Cardiac muscle cell (in vitro differentiated cells and primary cell): ENCODE measurements at regions not wholly inside any gene's neighbourhood (a gene's known extent, or its start where the extent isn't known, plus 50 kb on each side); places are given as distances from the start of the nearest gene placed in this dataset.

ENCODE experiments used
- DNase-seq, 2 donors: peaks; one replicate each; pipeline versions ENCODE4 v3.0.0 to v3.0.0-alpha.2; 2010 to 2017; ENCODE audit warnings: low read depth in 1 of 2, low spot score in 1 of 2
- H3K27ac ChIP-seq: fragments of 200-600 bp; sonication (generic); 2 replicates; pipeline ENCODE4 v1.5.1; 2016
- H3K27me3 ChIP-seq: fragments of 200-600 bp; sonication (generic); 2 replicates; pipeline ENCODE4 v1.6.0; 2016; ENCODE audit warnings: control low read depth
- H3K36me3 ChIP-seq: fragments of 200-600 bp; sonication (generic); 2 replicates; pipeline ENCODE4 v1.5.1; 2016; ENCODE audit warnings: control low read depth
- H3K4me1 ChIP-seq: fragments of 200-600 bp; sonication (generic); 2 replicates; pipeline ENCODE4 v1.8.1; 2017; ENCODE audit warnings: low read depth, mild to moderate bottlenecking, mixed run types
- H3K4me3 ChIP-seq: fragments of 200-600 bp; sonication (generic); 2 replicates; pipeline ENCODE4 v1.5.1; 2016; ENCODE audit warnings: mild to moderate bottlenecking
- H3K9me3 ChIP-seq: fragments of 200-600 bp; sonication (generic); 2 replicates; pipeline ENCODE4 v1.5.1; 2017; ENCODE audit warnings: low read depth, mild to moderate bottlenecking, control low read depth
- CTCF ChIP-seq: IDR thresholded peaks from 2 replicates; pipeline ENCODE4 v1.5.1; 2012; ENCODE audit warnings: low read depth, mild to moderate bottlenecking, low read length

DNA sequence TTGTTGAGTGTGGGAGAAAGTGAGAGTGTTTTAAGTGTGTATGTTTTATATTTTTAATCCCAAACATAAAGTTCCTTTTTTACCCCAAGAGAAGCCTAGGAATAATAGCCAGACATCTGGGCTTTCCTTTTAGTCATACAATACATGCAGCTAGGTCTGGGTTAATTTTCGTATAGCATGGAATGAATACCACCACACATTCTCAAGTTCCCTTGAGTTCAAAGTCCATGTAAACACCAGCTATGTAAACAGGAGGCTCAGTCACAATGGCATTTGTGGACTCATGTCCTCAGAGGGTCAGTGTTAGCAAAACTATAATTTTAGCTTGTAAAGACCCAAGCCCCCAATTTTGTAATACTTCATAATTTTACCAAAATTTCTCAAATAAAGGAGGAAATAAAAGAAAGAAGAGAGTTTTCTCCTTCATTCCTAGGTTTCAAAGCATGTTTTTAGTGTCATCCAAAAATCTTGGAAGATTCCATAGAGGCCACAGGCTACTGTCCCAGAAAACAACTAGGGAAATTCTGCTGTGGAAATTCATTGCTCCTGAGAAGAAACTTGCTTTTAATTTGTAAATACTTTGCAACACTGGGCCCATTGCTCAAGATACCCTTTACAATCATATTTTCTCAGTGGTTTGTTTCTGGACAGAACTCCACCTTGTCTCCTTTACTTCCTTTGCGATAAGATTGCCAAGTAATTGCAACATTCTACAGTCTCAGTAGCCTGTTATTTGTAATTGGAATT is 671.2 kb downstream of the COL12A1 start:
- H3K4me1 ChIP-seq, result no peaks in the 10 kb centered on the region
- no peaks in the 10 kb centered on the region for H3K36me3 ChIP-seq
- H3K4me3 ChIP-seq, result no peak overlapping the region
- no peak overlapping the region for H3K27ac ChIP-seq
- H3K9me3 ChIP-seq, result no peaks in the 10 kb centered on the region
- no peaks in the 10 kb centered on the region for H3K27me3 ChIP-seq
- DNase-seq, result peak in 1 of 2 donors; percentile 86
- no peak for TF ChIP-seq CTCF

- H3K4me1 ChIP-seq, result no peaks in the 10 kb centered on the region
- H3K36me3 ChIP-seq, result no peaks in the 10 kb centered on the region
- DNase-seq, result peak in 1 of 2 donors; percentile 67
- no peak overlapping the region for H3K4me3 ChIP-seq
- no peaks in the 10 kb centered on the region for H3K9me3 ChIP-seq
- TF ChIP-seq CTCF, result no peak
- no peak overlapping the region for H3K27ac ChIP-seq
- H3K27me3 ChIP-seq, result no peaks in the 10 kb centered on the region
Observed at GRCh38 chr6:74519163-74519562, 686.7 kb downstream of the COL12A1 start.

DNA sequence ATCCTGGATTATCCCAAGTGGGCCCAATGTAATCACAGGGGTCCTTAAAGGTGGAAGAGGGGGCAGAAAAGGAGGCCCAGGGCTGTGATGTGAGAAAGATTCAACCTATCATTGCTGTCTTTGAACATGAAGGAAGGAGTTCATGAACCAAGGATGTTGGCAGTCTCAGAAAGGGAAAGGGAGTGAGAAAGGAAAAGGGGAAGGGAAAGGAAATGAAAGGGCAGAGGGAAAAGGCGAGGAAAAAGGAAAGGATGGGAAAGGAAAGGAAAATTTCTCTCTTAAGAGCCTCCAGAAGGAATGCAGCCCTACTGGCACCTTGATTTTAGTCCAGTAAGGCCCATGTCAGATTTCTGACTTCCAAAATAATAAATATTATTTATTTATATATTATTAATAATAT is 687.8 kb downstream of the COL12A1 start:
- no peak for TF ChIP-seq CTCF
- no peaks in the 10 kb centered on the region for H3K9me3 ChIP-seq
- H3K4me3 ChIP-seq, result no peak overlapping the region
- H3K36me3 ChIP-seq, result no peaks in the 10 kb centered on the region
- DNase-seq, result no peak
- no peak overlapping the region for H3K27ac ChIP-seq
- H3K4me1 ChIP-seq, result no peaks in the 10 kb centered on the region
- H3K27me3 ChIP-seq, result no peaks in the 10 kb centered on the region

DNA sequence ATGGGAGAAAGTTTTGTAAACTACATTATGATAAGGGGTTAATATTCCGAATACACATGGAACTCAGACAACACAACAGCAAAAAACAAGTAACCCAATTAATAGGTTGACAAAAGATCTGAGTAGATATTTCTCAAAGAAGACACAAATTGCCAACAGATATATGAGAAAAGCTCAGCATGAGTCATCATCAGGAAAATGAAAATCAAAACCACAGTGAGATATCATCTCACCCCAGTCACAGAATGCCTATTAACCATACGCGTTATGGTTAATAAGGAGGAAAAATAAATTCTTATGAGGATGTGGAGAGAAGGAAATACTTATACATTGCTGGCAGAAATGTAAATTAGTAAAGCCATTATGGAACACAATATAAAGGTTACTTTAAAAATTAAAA is 695.0 kb downstream of the COL12A1 start:
- Histone ChIP-seq H3K36me3 (no peaks in the 10 kb centered on the region), H3K4me3 (no peak overlapping the region), H3K9me3 (no peaks in the 10 kb centered on the region), H3K27ac (no peak overlapping the region), H3K4me1 (no peaks in the 10 kb centered on the region), H3K27me3 (no peaks in the 10 kb centered on the region)
- no peak for TF ChIP-seq CTCF
- DNase-seq, result peak in 1 of 2 donors; percentile 21

DNA sequence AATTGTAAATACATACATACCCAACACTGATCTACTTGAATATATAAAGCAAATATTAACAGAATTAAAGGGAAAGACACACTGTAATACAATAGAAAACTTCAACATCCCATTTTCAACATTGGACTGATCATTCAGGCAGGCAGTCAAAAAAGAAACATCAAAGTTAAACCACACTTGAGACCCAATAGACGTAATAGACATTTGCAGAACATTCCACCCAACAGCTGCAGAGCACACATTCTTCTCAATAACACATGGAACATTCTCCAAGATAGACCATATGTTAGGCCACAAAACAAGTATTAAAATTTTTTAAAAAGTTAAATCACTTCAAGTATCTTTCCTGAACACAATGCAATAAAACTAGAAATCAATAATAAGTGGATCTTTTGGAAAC is 698.2 kb downstream of the COL12A1 start:
- Histone ChIP-seq H3K27me3 (no peaks in the 10 kb centered on the region), H3K36me3 (no peaks in the 10 kb centered on the region), H3K9me3 (no peaks in the 10 kb centered on the region), H3K4me3 (no peak overlapping the region), H3K27ac (no peak overlapping the region), H3K4me1 (no peaks in the 10 kb centered on the region)
- TF ChIP-seq CTCF, result no peak
- DNase-seq, result no peak

- Histone ChIP-seq H3K27me3 (no peaks in the 10 kb centered on the region), H3K4me3 (no peak overlapping the region), H3K4me1 (no peaks in the 10 kb centered on the region), H3K27ac (no peak overlapping the region), H3K36me3 (no peaks in the 10 kb centered on the region), H3K9me3 (no peaks in the 10 kb centered on the region)
- TF ChIP-seq CTCF, result no peak
- no peak for DNase-seq
Observed at GRCh38 chr6:74505391-74505790, 700.5 kb downstream of the COL12A1 start.
